Tibial artery (tissue), 4 donors: ENCODE measurements at regions not wholly inside any gene's neighbourhood (a gene's known extent, or its start where the extent isn't known, plus 50 kb on each side); places are given as distances from the start of the nearest gene placed in this dataset.

Experiments
- DNase-seq, 2 donors: peaks; one replicate each; pipeline ENCODE4 v3.0.0-alpha.2; 2019
- H3K27ac ChIP-seq, 2 donors: fragments of 200-600 bp; sonication (generic) in 1 of 2; 1 replicate in 1 of 2; 2 replicates in 1 of 2; pipeline ENCODE4 v1.5.1; 2018 to 2019; ENCODE audit warnings: mild to moderate bottlenecking in 1 of 2
- H3K27me3 ChIP-seq, 2 donors: fragments of 200-600 bp; sonication (generic) in 1 of 2; one replicate each; pipeline versions ENCODE4 v1.5.1 to v1.6.0; 2016 to 2019
- H3K36me3 ChIP-seq, 3 donors: fragments of 200-600 bp; sonication (generic) in 2 of 3; one replicate each; pipeline ENCODE4 v1.5.1; 2016 to 2019; ENCODE audit warnings: mild to moderate bottlenecking in 2 of 3
- H3K4me1 ChIP-seq, 4 donors: fragments of 200-600 bp; sonication (generic) in 2 of 4; 1 replicate in 3 of 4; 2 replicates in 1 of 4; pipeline ENCODE4 v1.5.1; 2016 to 2019
- H3K4me3 ChIP-seq, 2 donors: fragments of 200-600 bp; sonication (generic) in 1 of 2; 1 replicate in 1 of 2; 2 replicates in 1 of 2; pipeline ENCODE4 v1.5.1; 2018 to 2019; ENCODE audit warnings: mild to moderate bottlenecking in 2 of 2
- H3K9me3 ChIP-seq, 3 donors: fragments of 200-600 bp; sonication (generic) in 1 of 3; one replicate each; pipeline ENCODE4 v1.5.1; 2016 to 2019
- CTCF ChIP-seq, 2 experiments: fragments of 200-600 bp in 1 of 2; fragments of 450-650 bp in 1 of 2; IDR thresholded peaks; one replicate each; pipeline ENCODE4 v1.5.1; 2017 to 2019; ENCODE audit warnings: antibody characterized with exemption in 2 of 2, mild to moderate bottlenecking in 1 of 2, moderate library complexity in 1 of 2
- intact Hi-C: fragments of 100-400 bp; cut with DNase I; formaldehyde crosslinking; loops from one replicate; pipeline ENCODE4 v1.15.0; 2023; ENCODE audit warnings: low total_unique reads

DNA sequence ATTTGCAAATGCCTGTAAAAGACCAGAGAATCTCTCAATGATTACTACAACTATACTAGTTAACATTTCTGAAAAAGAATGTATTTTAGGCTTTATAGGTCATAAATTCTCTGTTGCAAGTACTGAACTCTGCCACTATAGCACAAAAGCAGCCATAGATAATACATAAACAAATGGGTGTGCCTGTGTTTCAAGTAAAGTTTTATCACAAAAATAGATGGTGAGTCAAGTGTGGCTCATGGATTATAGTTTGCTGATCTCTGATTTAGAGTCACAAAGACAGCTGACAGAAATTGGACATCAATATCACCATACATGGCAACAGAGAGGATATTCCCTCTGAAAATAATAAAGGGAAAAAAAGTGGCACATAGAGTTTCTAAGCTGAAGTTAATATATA is 68.1 kb downstream of the FSCB start:
- no peak overlapping the region for H3K27ac ChIP-seq
- TF ChIP-seq CTCF (IDR thresholded peaks at IDR 0.05), result no peak

GRCh38 chr14:44438221-44438620 is 68.9 kb downstream of the FSCB start:
- Histone ChIP-seq H3K4me1 (no peaks in the 10 kb centered on the region), H3K27me3 (no peaks in the 10 kb centered on the region), H3K36me3 (no peaks in the 10 kb centered on the region), H3K4me3 (no peak overlapping the region), H3K27ac (no peak overlapping the region), H3K9me3 (no peaks in the 10 kb centered on the region)
- DNase-seq, result no peak
- no peak for TF ChIP-seq CTCF (IDR thresholded peaks at IDR 0.05)
- intact Hi-C loops, result no loop called here

More for the DNA sequence above, 68.1 kb downstream of the FSCB start:
- Histone ChIP-seq H3K27me3 (no peaks in the 10 kb centered on the region), H3K36me3 (no peaks in the 10 kb centered on the region), H3K4me1 (no peaks in the 10 kb centered on the region), H3K9me3 (no peaks in the 10 kb centered on the region), H3K4me3 (no peak overlapping the region)
- DNase-seq, result no peak
- intact Hi-C loops, result no loop called here

GRCh38 chr14:44436458-44436857 is 70.6 kb downstream of the FSCB start:
- Histone ChIP-seq H3K27ac (no peak overlapping the region), H3K9me3 (no peaks in the 10 kb centered on the region), H3K27me3 (no peaks in the 10 kb centered on the region), H3K4me1 (no peaks in the 10 kb centered on the region), H3K4me3 (no peak overlapping the region), H3K36me3 (no peaks in the 10 kb centered on the region)
- no peak for TF ChIP-seq CTCF (IDR thresholded peaks at IDR 0.05)
- intact Hi-C loops, result no loop called here
- no peak for DNase-seq

GRCh38 chr14:44428231-44428945 is 78.7 kb downstream of the FSCB start:
- no peak overlapping the region for H3K27ac ChIP-seq
- intact Hi-C loops, result no loop called here
- DNase-seq, result no peak
- H3K27me3 ChIP-seq, result no peaks in the 10 kb centered on the region
- H3K36me3 ChIP-seq, result no peaks in the 10 kb centered on the region
- no peaks in the 10 kb centered on the region for H3K4me1 ChIP-seq
- no peak overlapping the region for H3K4me3 ChIP-seq
- TF ChIP-seq CTCF (IDR thresholded peaks at IDR 0.05), result no peak
- H3K9me3 ChIP-seq, result no peaks in the 10 kb centered on the region

DNA sequence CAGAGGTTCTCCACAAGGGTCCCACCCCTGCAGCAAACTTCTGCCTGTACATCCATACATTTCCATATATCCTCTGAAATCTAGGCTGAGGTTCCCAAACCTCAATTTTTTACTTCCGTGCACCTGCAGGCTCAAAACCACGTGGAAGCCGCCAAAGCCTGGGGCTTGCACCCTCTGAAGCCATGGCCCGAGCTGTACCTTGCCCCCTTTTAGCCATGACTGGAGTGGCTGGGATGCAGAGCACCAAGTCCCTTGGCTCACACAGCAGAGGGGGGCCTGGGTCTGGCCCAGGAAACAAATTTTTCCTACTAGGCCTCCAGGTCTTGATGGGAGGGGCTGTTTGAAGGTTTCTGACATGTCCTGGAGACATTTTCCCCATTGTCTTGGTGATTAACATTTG is 84.4 kb downstream of the FSCB start:
- intact Hi-C loops, result no loop called here
- no peak for TF ChIP-seq CTCF (IDR thresholded peaks at IDR 0.05)
- no peak overlapping the region for H3K4me3 ChIP-seq

GRCh38 chr14:44420226-44420625 is 86.9 kb downstream of the FSCB start:
- Histone ChIP-seq H3K4me3 (no peak overlapping the region), H3K4me1 (no peaks in the 10 kb centered on the region), H3K9me3 (no peaks in the 10 kb centered on the region), H3K27ac (no peak overlapping the region), H3K36me3 (no peaks in the 10 kb centered on the region), H3K27me3 (no peaks in the 10 kb centered on the region)
- intact Hi-C loops, result no loop called here
- no peak for TF ChIP-seq CTCF (IDR thresholded peaks at IDR 0.05)
- no peak for DNase-seq

More for the DNA sequence above, 84.4 kb downstream of the FSCB start:
- Histone ChIP-seq H3K27me3 (no peaks in the 10 kb centered on the region), H3K4me1 (no peaks in the 10 kb centered on the region), H3K36me3 (no peaks in the 10 kb centered on the region), H3K27ac (no peak overlapping the region), H3K9me3 (no peaks in the 10 kb centered on the region)
- no peak for DNase-seq
